ENCODE measurements at regions not wholly inside any gene's neighbourhood (a gene's known extent, or its start where the extent isn't known, plus 50 kb on each side); places are given as distances from the start of the nearest gene placed in this dataset.
"Not testable (repeated sequence)": the region's sequence is repeated elsewhere in the genome, so short reads cannot be mapped to it uniquely, and the experiment has no call there.

DNA sequence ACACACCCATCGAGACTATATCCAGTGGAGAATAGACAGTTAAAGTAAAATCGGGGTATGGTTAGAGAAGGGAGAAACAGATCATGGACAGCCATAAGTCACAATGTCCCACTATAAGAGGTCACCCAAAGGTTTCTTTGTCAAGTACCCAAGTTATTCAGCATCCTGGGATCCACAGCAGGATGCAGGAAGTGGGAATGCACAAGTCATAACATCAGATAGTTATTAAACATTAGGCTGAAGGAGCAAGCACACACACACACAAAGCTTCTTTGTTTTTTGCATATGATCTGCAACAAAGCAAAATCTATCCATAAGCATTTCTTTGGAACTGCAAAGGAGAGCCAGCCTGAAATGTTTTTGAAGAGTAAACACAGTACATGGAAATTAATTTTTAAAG is 111.6 kb downstream of the NOC3L start:
- ATAC-seq (no peak; the same call in 1 of the 2 replicates), DNase-seq (ENCODE audit: low read depth, low spot score) (no peak)
- CTCF ChIA-PET: no interaction called here
- TF ChIP-seq, protein P1, sequence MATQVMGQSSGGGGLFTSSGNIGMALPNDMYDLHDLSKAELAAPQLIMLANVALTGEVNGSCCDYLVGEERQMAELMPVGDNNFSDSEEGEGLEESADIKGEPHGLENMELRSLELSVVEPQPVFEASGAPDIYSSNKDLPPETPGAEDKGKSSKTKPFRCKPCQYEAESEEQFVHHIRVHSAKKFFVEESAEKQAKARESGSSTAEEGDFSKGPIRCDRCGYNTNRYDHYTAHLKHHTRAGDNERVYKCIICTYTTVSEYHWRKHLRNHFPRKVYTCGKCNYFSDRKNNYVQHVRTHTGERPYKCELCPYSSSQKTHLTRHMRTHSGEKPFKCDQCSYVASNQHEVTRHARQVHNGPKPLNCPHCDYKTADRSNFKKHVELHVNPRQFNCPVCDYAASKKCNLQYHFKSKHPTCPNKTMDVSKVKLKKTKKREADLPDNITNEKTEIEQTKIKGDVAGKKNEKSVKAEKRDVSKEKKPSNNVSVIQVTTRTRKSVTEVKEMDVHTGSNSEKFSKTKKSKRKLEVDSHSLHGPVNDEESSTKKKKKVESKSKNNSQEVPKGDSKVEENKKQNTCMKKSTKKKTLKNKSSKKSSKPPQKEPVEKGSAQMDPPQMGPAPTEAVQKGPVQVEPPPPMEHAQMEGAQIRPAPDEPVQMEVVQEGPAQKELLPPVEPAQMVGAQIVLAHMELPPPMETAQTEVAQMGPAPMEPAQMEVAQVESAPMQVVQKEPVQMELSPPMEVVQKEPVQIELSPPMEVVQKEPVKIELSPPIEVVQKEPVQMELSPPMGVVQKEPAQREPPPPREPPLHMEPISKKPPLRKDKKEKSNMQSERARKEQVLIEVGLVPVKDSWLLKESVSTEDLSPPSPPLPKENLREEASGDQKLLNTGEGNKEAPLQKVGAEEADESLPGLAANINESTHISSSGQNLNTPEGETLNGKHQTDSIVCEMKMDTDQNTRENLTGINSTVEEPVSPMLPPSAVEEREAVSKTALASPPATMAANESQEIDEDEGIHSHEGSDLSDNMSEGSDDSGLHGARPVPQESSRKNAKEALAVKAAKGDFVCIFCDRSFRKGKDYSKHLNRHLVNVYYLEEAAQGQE (IDR thresholded peaks at IDR 0.05; ENCODE audit: insufficient read depth in 1 of 2, low read depth in 2 of 2, low read length in 1 of 2): no peak
- TF ChIP-seq SIN3A (IDR thresholded peaks at IDR 0.05; ENCODE audit: borderline replicate concordance, insufficient read depth, low read depth, low read length) (no peak), TCF7L2 (IDR thresholded peaks at IDR 0.05; ENCODE audit: low read depth, low read length) (no peak)
- Histone ChIP-seq H3K4me1 (ENCODE audit: control insufficient read depth, insufficient read depth, low read length) (no peaks in the 10 kb centered on the region), H3K27ac (ENCODE audit: low read length) (no peak overlapping the region), H3K9me3 (ENCODE audit: control insufficient read depth, insufficient read depth, low read depth, low read length) (no peaks in the 10 kb centered on the region), H3K4me3 (ENCODE audit: low read depth in 2 of 2, low read length in 2 of 2) (no peak overlapping the region), H3K27me3 (ENCODE audit: control insufficient read depth, insufficient read depth, low read length) (no peaks in the 10 kb centered on the region), H3K36me3 (ENCODE audit: control insufficient read depth, insufficient read depth, low read length) (peaks cover 6% of the 10 kb centered on the region)
- BruUV-seq (replicated peaks): no TSS peak
- in situ Hi-C loops (cut with HindIII; ENCODE audit: low pct_unique_long_range_greater_than_20kb, low sequenced_read_pairs): no loop called here
- intact Hi-C loops (cut with micrococcal nuclease; ENCODE audit: unreplicated experiment): no loop called here
- POLR2A ChIA-PET: no interaction called here

DNA sequence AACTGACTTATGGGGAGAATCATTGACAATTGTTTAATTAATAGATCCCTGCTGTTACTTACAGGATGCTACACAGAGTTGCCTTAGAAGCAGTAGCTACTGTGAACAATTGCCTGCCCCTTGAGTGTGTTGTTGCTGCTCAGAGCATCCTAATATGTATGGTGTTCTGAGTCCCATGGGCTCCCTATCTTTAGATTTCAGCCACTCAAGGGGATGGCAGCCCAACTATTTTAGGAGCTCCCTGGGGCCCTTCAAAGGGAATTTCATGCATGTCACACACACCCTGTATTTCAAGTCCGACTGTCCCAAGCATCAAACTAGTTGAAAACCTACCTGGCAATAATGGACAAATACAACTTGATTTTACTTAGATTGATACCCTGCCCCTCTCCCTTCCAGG is 111.2 kb downstream of the NOC3L start:
- BruUV-seq (replicated peaks): no TSS peak
- no peak for ATAC-seq
- no peaks in the 10 kb centered on the region for H3K27me3 ChIP-seq (ENCODE audit: control insufficient read depth, insufficient read depth, low read length)
- TF ChIP-seq, protein P2, sequence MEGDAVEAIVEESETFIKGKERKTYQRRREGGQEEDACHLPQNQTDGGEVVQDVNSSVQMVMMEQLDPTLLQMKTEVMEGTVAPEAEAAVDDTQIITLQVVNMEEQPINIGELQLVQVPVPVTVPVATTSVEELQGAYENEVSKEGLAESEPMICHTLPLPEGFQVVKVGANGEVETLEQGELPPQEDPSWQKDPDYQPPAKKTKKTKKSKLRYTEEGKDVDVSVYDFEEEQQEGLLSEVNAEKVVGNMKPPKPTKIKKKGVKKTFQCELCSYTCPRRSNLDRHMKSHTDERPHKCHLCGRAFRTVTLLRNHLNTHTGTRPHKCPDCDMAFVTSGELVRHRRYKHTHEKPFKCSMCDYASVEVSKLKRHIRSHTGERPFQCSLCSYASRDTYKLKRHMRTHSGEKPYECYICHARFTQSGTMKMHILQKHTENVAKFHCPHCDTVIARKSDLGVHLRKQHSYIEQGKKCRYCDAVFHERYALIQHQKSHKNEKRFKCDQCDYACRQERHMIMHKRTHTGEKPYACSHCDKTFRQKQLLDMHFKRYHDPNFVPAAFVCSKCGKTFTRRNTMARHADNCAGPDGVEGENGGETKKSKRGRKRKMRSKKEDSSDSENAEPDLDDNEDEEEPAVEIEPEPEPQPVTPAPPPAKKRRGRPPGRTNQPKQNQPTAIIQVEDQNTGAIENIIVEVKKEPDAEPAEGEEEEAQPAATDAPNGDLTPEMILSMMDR (IDR thresholded peaks at IDR 0.05): no peak
- TF ChIP-seq, protein P1 (IDR thresholded peaks at IDR 0.05; ENCODE audit: insufficient read depth in 1 of 2, low read depth in 2 of 2, low read length in 1 of 2): no peak
- TF ChIP-seq TCF7L2 (IDR thresholded peaks at IDR 0.05; ENCODE audit: low read depth, low read length) (no peak), SIN3A (IDR thresholded peaks at IDR 0.05; ENCODE audit: borderline replicate concordance, insufficient read depth, low read depth, low read length) (no peak)
- ChIA-PET POLR2A (no interaction called here), CTCF (no interaction called here)
- peaks cover 8% of the 10 kb centered on the region for H3K36me3 ChIP-seq (ENCODE audit: control insufficient read depth, insufficient read depth, low read length)
- in situ Hi-C loops (cut with HindIII; ENCODE audit: low pct_unique_long_range_greater_than_20kb, low sequenced_read_pairs) (no loop called here), intact Hi-C loops (cut with micrococcal nuclease; ENCODE audit: unreplicated experiment) (no loop called here)
- no peak overlapping the region for H3K4me3 ChIP-seq (ENCODE audit: low read depth in 2 of 2, low read length in 2 of 2)
- no peak overlapping the region for H3K27ac ChIP-seq (ENCODE audit: low read length)
- DNase-seq (ENCODE audit: low read depth, low spot score): no peak
- no peaks in the 10 kb centered on the region for H3K9me3 ChIP-seq (ENCODE audit: control insufficient read depth, insufficient read depth, low read depth, low read length)
- no peaks in the 10 kb centered on the region for H3K4me1 ChIP-seq (ENCODE audit: control insufficient read depth, insufficient read depth, low read length)

DNA sequence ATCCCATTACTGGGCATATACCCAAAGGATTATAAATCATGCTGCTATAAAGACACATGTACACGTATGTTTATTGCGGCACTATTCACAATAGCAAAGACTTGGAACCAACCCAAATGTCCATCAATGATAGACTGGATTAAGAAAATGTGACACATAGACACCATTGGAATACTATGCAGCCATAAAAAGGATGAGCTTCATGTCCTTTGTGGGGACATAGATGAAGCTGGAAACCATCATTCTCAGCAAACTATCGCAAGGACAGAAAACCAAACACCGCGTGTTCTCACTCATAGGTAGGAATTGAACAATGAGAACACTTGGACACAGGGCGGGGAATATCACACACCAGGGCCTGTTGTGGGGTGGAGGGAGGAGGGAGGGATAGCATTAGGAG is 105.3 kb downstream of the NOC3L start:
- ATAC-seq; H3K27me3 ChIP-seq (ENCODE audit: control insufficient read depth, insufficient read depth, low read length); POLR2A ChIA-PET; H3K4me1 ChIP-seq (ENCODE audit: control insufficient read depth, insufficient read depth, low read length); DNase-seq (ENCODE audit: low read depth, low spot score); H3K4me3 ChIP-seq (ENCODE audit: low read depth in 2 of 2, low read length in 2 of 2); H3K36me3 ChIP-seq (ENCODE audit: control insufficient read depth, insufficient read depth, low read length); in situ Hi-C loops (cut with HindIII; ENCODE audit: low pct_unique_long_range_greater_than_20kb, low sequenced_read_pairs); CTCF ChIA-PET; H3K9me3 ChIP-seq (ENCODE audit: control insufficient read depth, insufficient read depth, low read depth, low read length); BruUV-seq (replicated peaks); H3K27ac ChIP-seq (ENCODE audit: low read length); intact Hi-C loops (cut with micrococcal nuclease; ENCODE audit: unreplicated experiment): not testable (repeated sequence)
